Natural killer cell (primary cell): ENCODE measurements at regions not wholly inside any gene's neighbourhood (a gene's known extent, or its start where the extent isn't known, plus 50 kb on each side); places are given as distances from the start of the nearest gene placed in this dataset.

ENCODE experiments used
- ATAC-seq, 3 donors: fragments of 150-1000 bp in 2 of 3; fragments of 200-7000 bp in 1 of 3; cut with Tn5 transposase; 1 replicate in 1 of 3; 2 replicates in 2 of 3; pipeline ENCODE4 v1.10.0; 2021; ENCODE audit warnings: mild to moderate bottlenecking in 2 of 3, moderate library complexity in 2 of 3
- DNase-seq, 2 donors: peaks; one replicate each; pipeline versions ENCODE4 v3.0.0 to v3.0.0-alpha.2; 2013 to 2021; ENCODE audit warnings: mixed read lengths in 1 of 2
- H3K27ac ChIP-seq: one replicate; pipeline ENCODE4 v1.5.1; 2013; ENCODE audit warnings: mild to moderate bottlenecking, low read length
- H3K27me3 ChIP-seq: one replicate; pipeline ENCODE4 v1.6.1; 2013; ENCODE audit warnings: low read length; ENCODE audit not compliant: control insufficient read depth, insufficient read depth
- H3K36me3 ChIP-seq: one replicate; pipeline ENCODE4 v1.6.1; 2013; ENCODE audit warnings: low read length; ENCODE audit not compliant: control insufficient read depth, insufficient read depth
- H3K4me1 ChIP-seq: one replicate; pipeline ENCODE4 v1.6.1; 2013; ENCODE audit warnings: low read length; ENCODE audit not compliant: control insufficient read depth, insufficient read depth
- H3K4me3 ChIP-seq: one replicate; pipeline ENCODE4 v1.5.1; 2013; ENCODE audit warnings: low read length
- H3K9me3 ChIP-seq: one replicate; pipeline ENCODE4 v1.6.1; 2013; ENCODE audit warnings: low read length; ENCODE audit not compliant: control insufficient read depth, insufficient read depth
- H3K27ac Mint-ChIP-seq, 2 donors: one replicate each; pipeline ENCODE4 v1.8.0; 2022; ENCODE audit warnings: mild to moderate bottlenecking in 2 of 2, mixed read lengths in 2 of 2, moderate library complexity in 1 of 2
- H3K27me3 Mint-ChIP-seq, 2 donors: one replicate each; pipeline ENCODE4 v1.8.0; 2022; ENCODE audit warnings: low read depth in 2 of 2, mixed read lengths in 2 of 2
- H3K36me3 Mint-ChIP-seq: one replicate; pipeline ENCODE4 v1.8.0; 2022; ENCODE audit warnings: mixed read lengths
- H3K4me1 Mint-ChIP-seq, 2 donors: one replicate each; pipeline ENCODE4 v1.8.0; 2022; ENCODE audit warnings: mixed read lengths in 2 of 2
- H3K4me3 Mint-ChIP-seq: one replicate; pipeline ENCODE4 v1.8.0; 2022; ENCODE audit warnings: mild to moderate bottlenecking, moderate library complexity, mixed read lengths
- H3K9me3 Mint-ChIP-seq, 2 donors: one replicate each; pipeline ENCODE4 v1.8.0; 2022; ENCODE audit warnings: mixed read lengths in 2 of 2
- CTCF ChIP-seq: fragments of 200-600 bp; IDR thresholded peaks from one replicate; pipeline ENCODE4 v1.8.0; 2022; ENCODE audit warnings: antibody characterized with exemption
- WGBS: methylation state at CpG from one replicate; pipeline ENCODE4 v1.1.7; 2013; ENCODE audit warnings: missing lambda C conversion rate; ENCODE audit not compliant: insufficient coverage; 5-methylcytosine and 5-hydroxymethylcytosine counted together
- intact Hi-C: fragments of 100-400 bp; cut with micrococcal nuclease; formaldehyde crosslinking; loops from one replicate; pipeline ENCODE4 v1.14.2; 2022

DNA sequence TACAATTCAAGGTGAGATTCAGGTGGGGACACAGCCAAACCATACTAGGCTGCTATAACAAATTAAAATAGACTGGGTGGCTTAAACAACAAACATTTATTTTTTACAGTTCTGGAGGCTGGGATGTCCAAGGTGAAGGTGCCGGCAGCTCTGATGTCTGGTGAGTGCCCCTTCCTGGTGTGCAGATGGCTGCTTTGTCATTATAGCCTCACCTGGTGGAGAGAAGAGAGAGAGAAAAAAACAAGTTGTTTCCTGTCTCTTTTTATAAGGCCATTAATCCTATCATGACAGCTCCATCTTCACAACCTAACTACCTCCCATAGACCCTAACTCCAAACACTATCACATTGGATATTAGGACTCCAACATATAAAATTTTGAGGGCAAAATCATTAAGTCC is 279.7 kb downstream of the ZIC1 start:
- intact Hi-C loops = no loop called here
- 88% methylated on average over 1 of the region's 1 CpG for WGBS
- Histone ChIP-seq H3K4me3 (no peak overlapping the region), H3K4me1 (no peaks in the 10 kb centered on the region), H3K9me3 (peaks cover 7% of the 10 kb centered on the region), H3K27me3 (no peaks in the 10 kb centered on the region), H3K36me3 (no peaks in the 10 kb centered on the region), H3K27ac (no peak overlapping the region)
- peaks cover 12 to 19% of the 10 kb centered on the region in 2 donors for H3K9me3 Mint-ChIP-seq
- no peak for ATAC-seq
- no peaks in the 10 kb centered on the region for H3K27me3 Mint-ChIP-seq
- no peak for DNase-seq
- H3K27ac Mint-ChIP-seq = no peak overlapping the region
- no peak overlapping the region for H3K4me3 Mint-ChIP-seq
- no peak for TF ChIP-seq CTCF
- H3K36me3 Mint-ChIP-seq = no peaks in the 10 kb centered on the region
- H3K4me1 Mint-ChIP-seq = no peaks in the 10 kb centered on the region

DNA sequence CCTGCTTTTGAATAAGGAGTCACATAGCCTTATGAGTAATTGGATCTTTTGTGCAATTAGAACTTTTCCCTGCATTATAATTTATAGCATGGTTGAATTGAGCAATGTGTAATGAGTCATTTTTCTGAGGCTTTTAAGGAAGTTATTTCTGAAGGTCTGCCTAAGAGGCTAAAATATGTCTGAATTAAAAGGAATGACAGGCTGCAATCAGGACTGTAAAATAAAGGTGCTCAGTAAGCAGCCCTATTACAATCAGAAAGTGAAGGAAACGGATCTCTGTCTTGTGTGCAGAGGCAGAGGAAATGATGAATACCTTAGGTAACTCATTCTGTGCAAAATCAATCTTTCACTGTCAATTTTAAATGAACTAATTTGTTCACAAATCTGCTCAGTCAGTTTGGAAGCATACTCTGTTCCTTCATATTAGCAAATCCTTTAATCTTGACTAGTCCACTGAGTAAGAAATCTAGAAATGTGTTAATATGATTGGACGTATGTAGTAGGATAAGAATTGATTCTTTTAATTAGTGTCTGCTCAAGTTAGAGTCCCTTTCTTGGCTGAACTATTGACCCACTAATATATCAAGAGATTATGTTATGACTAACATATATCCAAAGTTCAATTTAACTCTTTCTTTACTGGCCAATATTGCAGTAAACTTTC is 290.1 kb downstream of the ZIC1 start:
- WGBS = 67% methylated on average over 1 of the region's 2 CpGs
- Histone ChIP-seq H3K9me3 (no peaks in the 10 kb centered on the region), H3K4me3 (no peak overlapping the region), H3K36me3 (no peaks in the 10 kb centered on the region), H3K27ac (no peak overlapping the region), H3K4me1 (no peaks in the 10 kb centered on the region), H3K27me3 (no peaks in the 10 kb centered on the region)
- no peak overlapping the region for H3K27ac Mint-ChIP-seq
- no peak overlapping the region for H3K4me3 Mint-ChIP-seq
- no peaks in the 10 kb centered on the region for H3K4me1 Mint-ChIP-seq
- no peak for TF ChIP-seq CTCF
- H3K27me3 Mint-ChIP-seq = no peaks in the 10 kb centered on the region
- H3K9me3 Mint-ChIP-seq = peaks cover 4 to 15% of the 10 kb centered on the region in 2 donors
- DNase-seq (no peak), ATAC-seq (no peak)
- intact Hi-C loops = no loop called here
- peaks cover 5% of the 10 kb centered on the region for H3K36me3 Mint-ChIP-seq

- H3K27me3 Mint-ChIP-seq = no peaks in the 10 kb centered on the region
- DNase-seq = no peak
- WGBS = 89% methylated on average over 1 of the region's 2 CpGs
Observed at GRCh38 chr3:147701195-147701594, 292.0 kb downstream of the ZIC1 start.

More at GRCh38 chr3:147701195-147701594, 292.0 kb downstream of the ZIC1 start:
- Mint-ChIP-seq H3K4me1 (no peaks in the 10 kb centered on the region), H3K36me3 (peaks cover 2% of the 10 kb centered on the region), H3K27ac (no peak overlapping the region), H3K4me3 (no peak overlapping the region), H3K9me3 (peaks cover 4 to 12% of the 10 kb centered on the region in 2 donors)
- Histone ChIP-seq H3K9me3 (no peaks in the 10 kb centered on the region), H3K4me3 (no peak overlapping the region), H3K27me3 (no peaks in the 10 kb centered on the region), H3K4me1 (no peaks in the 10 kb centered on the region), H3K27ac (no peak overlapping the region), H3K36me3 (no peaks in the 10 kb centered on the region)
- TF ChIP-seq CTCF = no peak
- intact Hi-C loops = no loop called here
- no peak for ATAC-seq
